ENCODE measurements at regions not wholly inside any gene's neighbourhood (a gene's known extent, or its start where the extent isn't known, plus 50 kb on each side); places are given as distances from the start of the nearest gene placed in this dataset.

GRCh38 chr6:40268614-40269013 lies 318.6 kb downstream of the LRFN2 start:
- in situ Hi-C loops (cut with HindIII; ENCODE audit: low sequenced_read_pairs) = no loop called here

DNA sequence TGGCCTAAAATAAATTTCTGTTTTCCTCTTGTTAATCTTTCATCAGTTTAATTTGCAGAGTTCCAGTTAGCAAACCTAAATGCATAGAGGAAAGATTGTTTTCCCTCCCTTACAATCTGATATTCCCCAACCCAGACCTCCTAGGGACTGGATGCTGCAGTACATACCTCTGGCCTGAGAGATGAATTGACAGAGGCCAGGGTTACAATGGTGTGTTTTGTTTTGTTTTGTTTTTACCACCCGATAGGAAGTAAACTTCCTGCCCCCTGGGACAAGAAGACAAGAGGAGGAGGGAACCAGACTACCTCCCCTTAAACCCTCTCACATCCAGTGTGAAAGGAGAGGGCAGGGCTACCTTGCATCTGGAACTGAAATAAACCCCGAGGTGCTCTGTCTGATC lies 319.0 kb downstream of the LRFN2 start:
- in situ Hi-C loops (cut with HindIII; ENCODE audit: low sequenced_read_pairs) = no loop called here

- in situ Hi-C loops (cut with HindIII; ENCODE audit: low sequenced_read_pairs) = no loop called here
Measured at GRCh38 chr6:40265615-40266014, 321.5 kb downstream of the LRFN2 start.

- in situ Hi-C loops (cut with HindIII; ENCODE audit: low sequenced_read_pairs) = no loop called here
Measured at GRCh38 chr6:40263970-40264369, 323.2 kb downstream of the LRFN2 start.

DNA sequence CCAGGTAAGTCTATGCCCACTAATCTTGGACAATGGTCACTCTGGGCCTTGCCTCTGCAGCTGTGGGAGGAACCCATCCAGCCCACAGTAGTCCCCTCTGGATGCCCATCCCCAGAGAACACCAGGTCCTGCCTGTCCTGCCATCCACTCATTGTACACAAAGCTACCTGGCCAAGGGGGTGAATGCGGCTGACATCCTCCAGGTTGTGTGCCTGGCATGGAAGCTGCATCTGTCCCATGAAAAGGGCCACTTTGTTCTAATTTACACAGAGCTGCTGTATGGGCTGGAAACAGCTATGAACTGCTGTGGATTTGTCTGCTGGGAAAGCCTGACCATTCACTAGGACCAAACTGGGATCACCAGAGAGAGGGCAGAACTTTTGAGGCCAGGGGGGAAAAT lies 324.8 kb downstream of the LRFN2 start:
- in situ Hi-C loops (cut with HindIII; ENCODE audit: low sequenced_read_pairs) = no loop called here

GRCh38 chr6:40258531-40258930 lies 324.3 kb upstream of the MOCS1 start:
- in situ Hi-C loops (cut with HindIII; ENCODE audit: low sequenced_read_pairs) = loop anchor here (5.0 kb wide), 1 partner anchor 74 kb away; no protein-coding TSS in a partner anchor

DNA sequence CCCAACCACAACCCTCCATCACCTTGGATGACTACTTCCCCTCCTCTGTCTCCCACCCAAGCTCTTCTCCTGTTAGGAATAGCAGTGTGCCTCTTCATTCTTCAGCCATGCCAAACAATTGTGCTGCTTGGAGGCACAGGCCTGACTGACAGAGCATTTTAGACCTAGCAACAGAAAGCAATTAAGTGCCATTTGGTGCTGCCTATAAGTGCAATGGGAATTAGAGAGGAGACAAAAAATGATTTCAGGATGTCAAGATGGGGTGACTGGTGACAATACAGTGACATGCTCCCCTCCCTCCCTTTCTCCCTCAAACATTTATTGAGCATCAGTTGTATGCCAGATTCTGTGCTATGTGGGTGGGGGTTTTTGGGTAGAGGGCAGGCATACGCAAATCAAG lies 322.6 kb upstream of the MOCS1 start:
- in situ Hi-C loops (cut with HindIII; ENCODE audit: low sequenced_read_pairs) = loop anchor here (5.0 kb wide), 1 partner anchor 75 kb away; no protein-coding TSS in a partner anchor

- in situ Hi-C loops (cut with HindIII; ENCODE audit: low sequenced_read_pairs) = loop anchor here (5.0 kb wide), 1 partner anchor 76 kb away; no protein-coding TSS in a partner anchor
Measured at GRCh38 chr6:40256224-40256623, 322.0 kb upstream of the MOCS1 start.

DNA sequence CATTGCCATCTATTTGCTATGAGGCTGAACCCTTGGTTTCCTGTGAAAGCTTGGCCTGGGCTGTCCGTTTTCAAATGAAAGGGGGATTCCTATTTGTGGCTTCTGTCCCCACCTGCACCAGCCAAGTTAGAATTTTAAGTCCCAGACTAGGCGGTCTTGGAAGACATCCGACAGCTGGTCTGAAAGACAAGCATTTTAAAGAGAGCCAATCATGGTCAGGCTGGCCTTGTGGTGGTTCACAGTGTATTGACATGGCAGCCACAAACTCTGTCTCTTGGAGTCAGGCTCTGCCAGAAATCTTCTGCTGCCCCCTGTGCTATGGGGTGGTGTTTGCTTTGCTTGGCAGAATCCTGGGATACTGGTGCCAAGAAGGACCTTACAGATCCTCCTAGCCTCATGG lies 319.2 kb upstream of the MOCS1 start:
- in situ Hi-C loops (cut with HindIII; ENCODE audit: low sequenced_read_pairs) = no loop called here

DNA sequence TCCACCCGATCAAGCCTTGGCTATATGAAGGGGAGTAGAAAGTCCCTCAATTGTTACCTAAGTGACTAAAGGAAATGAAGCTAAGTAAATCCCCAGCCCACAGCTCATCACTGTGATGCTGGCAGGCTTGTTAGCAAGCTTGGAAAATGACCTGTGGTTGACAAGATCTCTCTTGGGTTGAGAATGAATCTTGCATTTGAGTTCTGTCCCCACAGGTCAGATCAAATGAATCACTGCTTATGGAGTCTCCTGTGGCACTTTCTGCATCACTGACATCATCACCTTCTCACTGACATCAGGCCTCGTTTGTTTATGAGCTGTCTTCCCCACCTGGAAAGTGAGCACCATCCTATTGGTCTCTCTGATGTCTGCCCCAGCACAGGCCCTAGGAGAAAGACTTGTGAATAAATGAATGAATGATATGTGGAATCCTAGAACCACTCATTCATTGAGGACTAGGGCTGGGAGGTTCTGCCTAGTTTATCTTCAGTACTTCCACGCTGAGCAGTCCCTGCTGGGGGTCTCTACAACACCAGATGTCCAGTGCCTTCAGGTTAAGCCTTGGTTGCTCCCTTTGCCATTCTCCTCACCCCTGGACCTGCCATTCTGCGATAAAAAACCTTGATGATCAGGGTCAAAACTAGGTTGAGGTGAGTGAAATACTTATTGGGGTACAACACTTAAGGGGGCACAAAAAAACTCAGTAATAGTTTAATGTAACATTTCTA lies 318.4 kb upstream of the MOCS1 start:
- in situ Hi-C loops (cut with HindIII; ENCODE audit: low sequenced_read_pairs) = no loop called here

GRCh38 chr6:40251637-40252300 lies 317.5 kb upstream of the MOCS1 start:
- in situ Hi-C loops (cut with HindIII; ENCODE audit: low sequenced_read_pairs) = no loop called here

GRCh38 chr6:40249935-40250334 lies 315.7 kb upstream of the MOCS1 start:
- in situ Hi-C loops (cut with HindIII; ENCODE audit: low sequenced_read_pairs) = no loop called here

GRCh38 chr6:40247516-40248115 lies 313.4 kb upstream of the MOCS1 start:
- in situ Hi-C loops (cut with HindIII; ENCODE audit: low sequenced_read_pairs) = no loop called here

DNA sequence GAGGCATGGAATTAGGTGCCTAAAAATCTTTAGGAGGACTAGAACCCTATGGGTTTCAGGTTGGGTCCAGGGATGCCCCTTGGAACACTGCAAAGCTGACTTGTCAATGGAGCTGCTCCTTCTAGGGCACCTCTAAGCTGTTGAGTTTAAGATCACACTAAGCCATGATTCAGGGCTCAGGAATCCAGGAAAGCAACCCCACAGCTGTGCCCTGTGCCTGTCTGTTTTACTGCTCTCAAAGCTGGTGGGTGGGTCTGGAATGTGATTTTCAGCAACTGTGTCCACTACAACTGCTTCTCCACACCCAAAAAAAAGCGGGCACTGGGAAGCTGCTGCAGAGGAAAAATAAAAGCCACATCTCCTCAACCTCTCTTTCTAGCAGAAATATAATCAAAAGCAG lies 310.4 kb upstream of the MOCS1 start:
- in situ Hi-C loops (cut with HindIII; ENCODE audit: low sequenced_read_pairs) = no loop called here

- in situ Hi-C loops (cut with HindIII; ENCODE audit: low sequenced_read_pairs) = no loop called here
Measured at GRCh38 chr6:40232698-40233097, 298.4 kb upstream of the MOCS1 start.

DNA sequence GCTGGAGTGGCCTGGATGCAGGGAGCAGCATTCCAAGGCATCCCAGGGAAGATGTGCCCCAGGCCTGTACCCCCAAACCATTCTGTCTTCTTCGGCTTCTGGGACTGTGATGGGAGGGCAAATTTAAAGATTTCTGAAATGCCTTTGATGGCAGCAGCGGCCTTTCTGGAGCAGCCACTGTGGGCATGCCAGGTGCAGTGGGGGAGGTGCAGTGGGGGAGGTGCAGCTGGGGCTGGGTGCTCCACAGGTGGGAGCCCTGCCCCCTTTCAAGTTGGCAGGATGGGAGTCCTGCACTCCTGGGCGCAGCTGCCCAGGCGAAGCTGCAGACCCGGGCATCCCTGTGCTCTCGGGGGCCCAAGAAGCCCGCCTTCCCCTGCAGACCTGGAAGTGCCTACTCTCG lies 293.5 kb upstream of the MOCS1 start:
- in situ Hi-C loops (cut with HindIII; ENCODE audit: low sequenced_read_pairs) = no loop called here

DNA sequence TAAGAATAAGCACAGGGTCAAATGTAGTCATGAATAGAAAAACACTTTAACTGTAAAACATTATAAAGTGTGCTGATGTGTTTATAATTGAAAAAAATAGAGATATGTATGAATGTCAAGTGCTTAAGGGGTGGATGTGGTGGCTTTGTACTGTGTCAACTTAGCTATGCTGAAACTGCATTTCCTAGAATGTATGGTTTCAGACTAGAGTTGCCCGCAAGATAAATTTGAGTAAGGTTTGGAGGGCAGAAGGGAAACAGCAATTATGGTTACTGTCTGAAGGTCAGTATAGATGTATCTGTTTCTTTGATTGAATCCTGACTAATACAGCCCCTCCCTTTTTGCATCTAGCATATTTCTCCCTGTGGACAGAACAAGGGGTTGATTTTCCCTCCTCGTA lies 288.1 kb upstream of the MOCS1 start:
- in situ Hi-C loops (cut with HindIII; ENCODE audit: low sequenced_read_pairs) = no loop called here

DNA sequence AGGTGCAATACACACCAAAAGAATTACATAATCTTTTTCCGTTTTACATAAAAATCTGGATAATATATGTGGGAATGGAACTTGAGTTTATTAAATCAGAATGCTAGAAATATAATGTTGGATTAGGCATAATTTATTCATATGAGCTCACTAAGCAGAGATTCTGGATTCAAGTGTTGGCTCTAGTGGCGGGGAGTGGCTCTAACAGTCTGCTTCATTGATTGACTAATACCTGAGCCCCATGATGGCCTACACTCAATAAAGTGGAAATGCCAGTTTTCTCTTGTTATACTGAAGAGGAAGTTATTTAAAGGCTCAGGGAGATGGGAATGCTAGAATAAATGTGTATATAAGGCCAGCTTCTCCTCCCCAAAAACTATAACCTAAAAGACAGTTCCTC lies 285.5 kb upstream of the MOCS1 start:
- in situ Hi-C loops (cut with HindIII; ENCODE audit: low sequenced_read_pairs) = no loop called here

DNA sequence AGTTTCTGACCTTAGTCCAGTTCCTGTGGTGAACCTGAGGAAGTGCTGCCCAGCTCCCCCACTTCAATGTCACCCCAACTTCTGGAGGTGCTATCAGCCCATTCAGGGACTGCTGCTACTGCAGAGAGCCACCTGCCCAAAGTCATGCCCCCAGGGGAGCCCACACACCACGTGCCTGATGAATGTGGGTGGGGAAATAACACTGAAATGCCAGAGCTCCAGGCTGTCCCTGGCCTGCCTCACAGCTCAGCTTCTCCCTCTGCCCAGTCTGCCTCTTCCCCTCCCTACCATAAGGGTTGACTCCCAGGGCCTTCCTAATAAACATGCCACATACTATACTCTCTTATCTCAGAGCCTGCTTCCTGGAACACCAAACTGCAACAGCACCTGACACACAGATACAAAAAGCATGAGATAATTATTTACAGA lies 276.4 kb upstream of the MOCS1 start:
- in situ Hi-C loops (cut with HindIII; ENCODE audit: low sequenced_read_pairs) = no loop called here

DNA sequence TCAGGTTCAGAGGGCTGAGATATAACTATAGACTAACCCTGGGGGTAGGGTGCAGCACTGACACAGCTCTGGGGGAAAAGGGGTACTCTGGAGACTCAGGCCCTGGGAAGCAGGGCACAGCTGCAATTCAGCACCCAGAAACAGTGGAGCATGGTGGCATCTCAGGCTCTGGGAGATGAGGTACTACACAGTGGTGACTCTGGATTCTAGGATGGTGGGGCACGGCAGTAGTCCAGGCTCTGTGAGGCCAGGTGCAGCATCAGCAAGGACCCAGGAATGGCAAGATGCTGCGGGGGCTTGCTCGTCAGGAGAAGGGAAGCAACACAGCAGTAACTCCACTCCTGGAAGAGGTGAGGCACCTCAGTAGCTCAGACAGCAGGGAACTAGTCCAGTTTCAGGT lies 271.5 kb upstream of the MOCS1 start:
- in situ Hi-C loops (cut with HindIII; ENCODE audit: low sequenced_read_pairs) = no loop called here

DNA sequence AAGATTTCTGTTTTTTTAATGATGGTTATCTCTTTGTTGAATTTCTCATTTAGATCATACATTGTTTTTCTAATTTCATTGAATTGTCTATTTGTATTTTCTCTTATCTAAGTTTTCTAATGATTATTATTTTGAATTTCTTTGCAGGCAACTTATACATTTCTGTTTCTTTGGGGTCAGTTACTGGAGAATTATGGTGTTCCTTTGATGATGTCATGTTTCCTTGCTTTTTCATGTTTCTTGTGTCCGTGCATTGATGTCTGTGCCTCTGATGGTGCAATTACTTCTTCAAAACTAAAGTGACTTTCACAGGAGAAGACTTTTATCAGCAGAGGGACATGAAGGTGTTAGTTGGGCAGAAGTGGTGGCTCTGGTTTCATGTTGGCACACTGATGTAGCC lies 270.7 kb upstream of the MOCS1 start:
- in situ Hi-C loops (cut with HindIII; ENCODE audit: low sequenced_read_pairs) = no loop called here

DNA sequence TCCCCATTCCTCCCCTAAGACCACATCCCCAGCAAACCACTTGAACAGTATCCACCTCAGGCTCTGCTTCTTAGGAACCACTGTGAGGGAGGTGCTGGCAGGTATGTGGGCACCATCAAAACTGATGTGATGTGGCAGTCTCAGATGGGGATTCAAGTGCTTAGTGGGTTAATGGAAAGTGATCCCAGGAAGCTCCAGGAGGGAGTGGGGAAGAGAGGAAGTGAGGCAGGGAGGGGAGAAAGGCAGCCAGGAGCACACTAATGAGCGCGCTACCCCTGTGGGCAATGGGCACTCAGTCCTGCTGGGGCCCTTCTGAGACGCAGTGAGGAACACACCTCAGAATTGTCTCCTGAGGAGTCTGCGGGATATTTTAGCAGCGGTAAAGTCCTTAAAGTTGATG lies 263.1 kb upstream of the MOCS1 start:
- in situ Hi-C loops (cut with HindIII; ENCODE audit: low sequenced_read_pairs) = no loop called here
